ENCODE measurements at regions not wholly inside any gene's neighbourhood (a gene's known extent, or its start where the extent isn't known, plus 50 kb on each side); places are given as distances from the start of the nearest gene placed in this dataset.

DNA sequence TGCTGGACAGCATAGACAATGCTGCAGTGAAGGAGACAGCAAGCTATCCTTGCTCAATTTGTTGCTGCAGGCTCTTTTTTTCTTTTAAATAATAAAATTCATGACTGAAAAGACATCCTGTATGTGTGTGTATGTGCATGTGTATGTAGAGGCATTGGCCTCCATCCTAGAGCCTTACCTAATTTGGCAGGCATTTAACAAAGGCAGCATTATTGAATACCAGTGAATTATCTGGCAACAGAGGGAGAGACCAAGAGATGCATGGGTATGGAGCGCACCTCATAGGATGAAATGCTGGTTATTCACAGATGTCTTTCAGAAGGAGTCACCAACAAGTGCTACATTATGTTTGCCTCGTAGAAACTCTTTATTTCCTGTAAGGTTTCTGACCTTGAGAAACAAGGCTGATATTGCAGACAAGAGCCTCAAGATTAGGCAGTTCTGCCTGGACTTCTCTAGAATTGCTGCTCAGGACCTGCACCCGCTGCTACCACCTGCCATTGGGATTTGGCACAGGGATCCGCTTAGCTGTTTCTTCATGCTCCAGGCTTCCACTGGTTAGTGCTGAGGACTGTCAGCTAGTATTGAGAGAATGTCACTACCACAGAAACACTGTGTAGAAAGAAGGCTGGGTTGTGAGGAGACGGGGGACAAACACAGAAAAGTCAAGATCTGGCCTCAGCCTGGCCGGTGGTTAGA lies 247.7 kb upstream of the RFX3 start:
- peaks cover 0 to 7% of the 10 kb centered on the region in 2 experiments for H3K27me3 ChIP-seq (ENCODE audit: control insufficient read depth in 1 of 2, insufficient read depth in 2 of 2, low read length in 2 of 2)
- Mint-ChIP-seq H3K4me1 (ENCODE audit: low read depth) (no peaks in the 10 kb centered on the region), H3K27me3 (peaks cover 23% of the 10 kb centered on the region), H3K9me3 (no peaks in the 10 kb centered on the region), H3K4me3 (no peak overlapping the region), H3K27ac (no peak overlapping the region), H3K36me3 (ENCODE audit: low read depth) (no peaks in the 10 kb centered on the region)
- intact Hi-C loops (cut with DNase I, micrococcal nuclease) = loop anchor here in 1 of 2 experiments (5.0 kb wide), 1 partner anchor 49 kb away; no protein-coding TSS in a partner anchor
- ATAC-seq (ENCODE audit: poor library complexity) = no peak
- no peak overlapping the region for H3K4me3 ChIP-seq (ENCODE audit: low read length)
- no peak for DNase-seq
- TF ChIP-seq, protein P1, sequence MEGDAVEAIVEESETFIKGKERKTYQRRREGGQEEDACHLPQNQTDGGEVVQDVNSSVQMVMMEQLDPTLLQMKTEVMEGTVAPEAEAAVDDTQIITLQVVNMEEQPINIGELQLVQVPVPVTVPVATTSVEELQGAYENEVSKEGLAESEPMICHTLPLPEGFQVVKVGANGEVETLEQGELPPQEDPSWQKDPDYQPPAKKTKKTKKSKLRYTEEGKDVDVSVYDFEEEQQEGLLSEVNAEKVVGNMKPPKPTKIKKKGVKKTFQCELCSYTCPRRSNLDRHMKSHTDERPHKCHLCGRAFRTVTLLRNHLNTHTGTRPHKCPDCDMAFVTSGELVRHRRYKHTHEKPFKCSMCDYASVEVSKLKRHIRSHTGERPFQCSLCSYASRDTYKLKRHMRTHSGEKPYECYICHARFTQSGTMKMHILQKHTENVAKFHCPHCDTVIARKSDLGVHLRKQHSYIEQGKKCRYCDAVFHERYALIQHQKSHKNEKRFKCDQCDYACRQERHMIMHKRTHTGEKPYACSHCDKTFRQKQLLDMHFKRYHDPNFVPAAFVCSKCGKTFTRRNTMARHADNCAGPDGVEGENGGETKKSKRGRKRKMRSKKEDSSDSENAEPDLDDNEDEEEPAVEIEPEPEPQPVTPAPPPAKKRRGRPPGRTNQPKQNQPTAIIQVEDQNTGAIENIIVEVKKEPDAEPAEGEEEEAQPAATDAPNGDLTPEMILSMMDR (IDR thresholded peaks at IDR 0.05) = no peak
- no peaks in the 10 kb centered on the region for H3K9me3 ChIP-seq (ENCODE audit: control insufficient read depth in 1 of 2, insufficient read depth in 1 of 2, low read length in 2 of 2)
- ChIA-PET CTCF (no interaction called here), POLR2A (no interaction called here)
- H3K4me1 ChIP-seq (ENCODE audit: insufficient read depth, low read length) = no peaks in the 10 kb centered on the region
- H3K36me3 ChIP-seq (ENCODE audit: insufficient read depth, low read length) = no peaks in the 10 kb centered on the region
- H3K27ac ChIP-seq (ENCODE audit: low read depth in 1 of 2, low read length in 2 of 2) = no peak overlapping the region

DNA sequence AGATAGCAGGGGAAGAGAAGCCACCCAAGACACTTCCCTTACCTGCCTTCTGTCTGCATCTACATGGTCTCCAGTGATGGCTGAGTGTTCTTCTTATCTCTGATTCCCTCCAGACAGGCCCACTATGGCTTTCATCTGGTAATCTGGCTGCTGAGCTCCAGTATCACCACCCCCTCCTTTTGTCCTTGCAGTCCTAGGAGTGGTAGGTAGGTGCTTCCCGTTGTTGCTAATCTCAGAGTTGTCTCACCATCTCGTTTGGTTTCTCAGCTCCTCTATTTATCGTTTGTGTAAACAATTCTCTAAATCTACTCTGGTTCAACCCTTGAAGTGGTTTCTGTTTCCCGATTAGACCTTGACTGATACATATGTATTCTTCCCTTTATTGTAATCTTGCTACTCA lies 243.8 kb upstream of the RFX3 start:
- Mint-ChIP-seq H3K9me3 (no peaks in the 10 kb centered on the region), H3K36me3 (ENCODE audit: low read depth) (no peaks in the 10 kb centered on the region), H3K27ac (no peak overlapping the region), H3K4me3 (no peak overlapping the region), H3K27me3 (peaks cover 6% of the 10 kb centered on the region), H3K4me1 (ENCODE audit: low read depth) (no peaks in the 10 kb centered on the region)
- ATAC-seq (ENCODE audit: poor library complexity) (no peak), DNase-seq (no peak)
- H3K27me3 ChIP-seq (ENCODE audit: control insufficient read depth in 1 of 2, insufficient read depth in 2 of 2, low read length in 2 of 2) = peaks cover 0 to 9% of the 10 kb centered on the region in 2 experiments
- H3K9me3 ChIP-seq (ENCODE audit: control insufficient read depth in 1 of 2, insufficient read depth in 1 of 2, low read length in 2 of 2) = no peaks in the 10 kb centered on the region
- H3K4me3 ChIP-seq (ENCODE audit: low read length) = no peak overlapping the region
- H3K27ac ChIP-seq (ENCODE audit: low read depth in 1 of 2, low read length in 2 of 2) = no peak overlapping the region
- CTCF ChIA-PET = no interaction called here
- no peaks in the 10 kb centered on the region for H3K4me1 ChIP-seq (ENCODE audit: insufficient read depth, low read length)
- no peaks in the 10 kb centered on the region for H3K36me3 ChIP-seq (ENCODE audit: insufficient read depth, low read length)
- POLR2A ChIA-PET = no interaction called here
- intact Hi-C loops (cut with DNase I, micrococcal nuclease) = loop anchor here in 1 of 2 experiments (2.0 to 5.0 kb wide), 2 partner anchors 23 to 53 kb away; no protein-coding TSS in a partner anchor
- TF ChIP-seq, protein P1 (IDR thresholded peaks at IDR 0.05) = no peak

DNA sequence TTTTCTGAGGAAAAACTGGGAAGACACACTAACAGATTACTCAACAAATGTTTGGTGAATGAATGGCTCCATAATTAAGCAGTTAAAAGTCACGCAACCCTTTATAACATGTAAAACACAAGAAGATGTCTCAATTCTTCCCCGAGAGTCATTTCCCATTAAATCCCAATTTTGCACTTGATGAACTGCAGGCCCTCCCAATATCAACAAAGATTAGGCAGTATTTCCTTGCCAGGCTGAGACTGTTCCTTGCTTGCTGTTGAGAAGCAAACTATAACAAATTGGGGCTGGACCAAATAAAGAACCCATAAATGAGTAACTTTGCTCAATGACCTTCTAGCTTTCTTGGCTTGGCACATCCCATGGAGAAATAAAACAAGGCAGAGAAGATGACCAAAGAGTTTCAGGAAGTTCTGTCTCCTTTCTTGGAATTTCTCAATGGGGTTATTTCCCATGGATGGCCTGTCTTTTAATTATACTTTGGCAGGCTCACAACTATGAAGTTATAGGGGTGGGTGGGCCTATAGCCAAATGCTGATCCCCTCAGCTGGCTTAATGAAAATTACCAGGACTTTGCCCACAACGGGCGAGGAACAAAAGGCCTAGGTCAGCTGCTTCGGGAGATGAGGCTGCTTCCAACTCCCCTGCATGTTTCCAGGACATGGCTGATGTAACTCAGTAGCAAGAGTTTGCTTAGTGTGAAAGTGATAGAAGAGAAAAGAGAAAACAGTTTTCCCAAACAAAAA lies 243.1 kb upstream of the RFX3 start:
- no peak overlapping the region for H3K4me3 Mint-ChIP-seq
- POLR2A ChIA-PET = interaction anchor here (0.6 kb wide), 1 partner anchor 113 kb away, joined by 3 read pairs; no protein-coding TSS in a partner anchor

More for the DNA sequence above, 243.1 kb upstream of the RFX3 start:
- CTCF ChIA-PET = no interaction called here
- Mint-ChIP-seq H3K27me3 (peaks cover 6% of the 10 kb centered on the region), H3K9me3 (no peaks in the 10 kb centered on the region), H3K36me3 (ENCODE audit: low read depth) (no peaks in the 10 kb centered on the region), H3K4me1 (ENCODE audit: low read depth) (no peaks in the 10 kb centered on the region), H3K27ac (no peak overlapping the region)
- no peak overlapping the region for H3K27ac ChIP-seq (ENCODE audit: low read depth in 1 of 2, low read length in 2 of 2)
- no peaks in the 10 kb centered on the region for H3K4me1 ChIP-seq (ENCODE audit: insufficient read depth, low read length)
- H3K4me3 ChIP-seq (ENCODE audit: low read length) = no peak overlapping the region
- H3K9me3 ChIP-seq (ENCODE audit: control insufficient read depth in 1 of 2, insufficient read depth in 1 of 2, low read length in 2 of 2) = no peaks in the 10 kb centered on the region
- no peaks in the 10 kb centered on the region for H3K36me3 ChIP-seq (ENCODE audit: insufficient read depth, low read length)
- ATAC-seq (ENCODE audit: poor library complexity) (no peak), DNase-seq (no peak)
- TF ChIP-seq, protein P1 (IDR thresholded peaks at IDR 0.05) = no peak
- intact Hi-C loops (cut with DNase I, micrococcal nuclease) = loop anchor here in 1 of 2 experiments (2.0 kb wide), 1 partner anchor 22 kb away; no protein-coding TSS in a partner anchor
- peaks cover 0 to 9% of the 10 kb centered on the region in 2 experiments for H3K27me3 ChIP-seq (ENCODE audit: control insufficient read depth in 1 of 2, insufficient read depth in 2 of 2, low read length in 2 of 2)

Measured in CD4-positive, alpha-beta T cell (primary cell).